ENCODE measurements at regions not wholly inside any gene's neighbourhood (a gene's known extent, or its start where the extent isn't known, plus 50 kb on each side); places are given as distances from the start of the nearest gene placed in this dataset.

GRCh38 chr14:65320661-65321308 is 91.7 kb upstream of the FUT8 start:
- DNase-seq (ENCODE audit: low spot score) = no peak

GRCh38 chr14:65321370-65321875 is 91.1 kb upstream of the FUT8 start:
- no peak for DNase-seq (ENCODE audit: low spot score)

- no peak for DNase-seq (ENCODE audit: low spot score)
Measured at GRCh38 chr14:65329481-65329880, 83.0 kb upstream of the FUT8 start.

- no peak for DNase-seq (ENCODE audit: low spot score)
Measured at GRCh38 chr14:65329911-65330310, 82.6 kb upstream of the FUT8 start.

GRCh38 chr14:65330416-65330815 is 82.1 kb upstream of the FUT8 start:
- no peak for DNase-seq (ENCODE audit: low spot score)

GRCh38 chr14:65331652-65332051 is 80.9 kb upstream of the FUT8 start:
- no peak for DNase-seq (ENCODE audit: low spot score)

GRCh38 chr14:65332141-65332871 is 80.2 kb upstream of the FUT8 start:
- DNase-seq (ENCODE audit: low spot score) = no peak

GRCh38 chr14:65333943-65334687 is 78.4 kb upstream of the FUT8 start:
- no peak for DNase-seq (ENCODE audit: low spot score)

- DNase-seq (ENCODE audit: low spot score) = no peak
Measured at GRCh38 chr14:65334765-65335410, 77.6 kb upstream of the FUT8 start.

GRCh38 chr14:65335411-65335947 is 77.1 kb upstream of the FUT8 start:
- no peak for DNase-seq (ENCODE audit: low spot score)

GRCh38 chr14:65336191-65336591 is 76.3 kb upstream of the FUT8 start:
- DNase-seq (ENCODE audit: low spot score) = no peak

- no peak for DNase-seq (ENCODE audit: low spot score)
Measured at GRCh38 chr14:65339866-65340265, 72.7 kb upstream of the FUT8 start.

- no peak for DNase-seq (ENCODE audit: low spot score)
Measured at GRCh38 chr14:65344011-65344410, 68.5 kb upstream of the FUT8 start.

- no peak for DNase-seq (ENCODE audit: low spot score)
Measured at GRCh38 chr14:65345266-65345665, 67.3 kb upstream of the FUT8 start.

- no peak for DNase-seq (ENCODE audit: low spot score)
Measured at GRCh38 chr14:65346474-65346873, 66.1 kb upstream of the FUT8 start.

- no peak for DNase-seq (ENCODE audit: low spot score)
Measured at GRCh38 chr14:65346895-65347294, 65.6 kb upstream of the FUT8 start.

- DNase-seq (ENCODE audit: low spot score) = no peak
Measured at GRCh38 chr14:65348137-65348536, 64.4 kb upstream of the FUT8 start.

GRCh38 chr14:65349100-65349499 is 63.4 kb upstream of the FUT8 start:
- no peak for DNase-seq (ENCODE audit: low spot score)

- no peak for DNase-seq (ENCODE audit: low spot score)
Measured at GRCh38 chr14:65351493-65352194, 60.9 kb upstream of the FUT8 start.

GRCh38 chr14:65352964-65353530 is 59.5 kb upstream of the FUT8 start:
- DNase-seq (ENCODE audit: low spot score) = no peak

GRCh38 chr14:65354131-65354530 is 58.4 kb upstream of the FUT8 start:
- DNase-seq (ENCODE audit: low spot score) = no peak

Measured in COLO829 (cell line).